ENCODE measurements at regions not wholly inside any gene's neighbourhood (a gene's known extent, or its start where the extent isn't known, plus 50 kb on each side); places are given as distances from the start of the nearest gene placed in this dataset.

GRCh38 chr21:25002676-25003075 is 604.6 kb downstream of the MRPL39 start:
- TF ChIP-seq CTCF (IDR thresholded peaks at IDR 0.05; ENCODE audit: borderline replicate concordance, extremely low read depth, low read length, poor library complexity, severe bottlenecking) (no peak), EZH2 (IDR thresholded peaks at IDR 0.05; ENCODE audit: borderline replicate concordance, low read depth, low read length, severe bottlenecking) (no peak)

All from DND-41 (cell line).